ENCODE measurements at regions not wholly inside any gene's neighbourhood (a gene's known extent, or its start where the extent isn't known, plus 50 kb on each side); places are given as distances from the start of the nearest gene placed in this dataset.

- TF ChIP-seq CTCF (IDR thresholded peaks at IDR 0.05) (no peak), POLR2AphosphoS5 (IDR thresholded peaks at IDR 0.05; ENCODE audit: low read depth, low read length) (no peak), MEF2A (IDR thresholded peaks at IDR 0.05; ENCODE audit: borderline replicate concordance, low read depth) (no peak), MXI1 (IDR thresholded peaks at IDR 0.05; ENCODE audit: low read depth, low read length) (no peak), RAD21 (IDR thresholded peaks at IDR 0.05; ENCODE audit: low read length) (no peak), RCOR1 (IDR thresholded peaks at IDR 0.05; ENCODE audit: low read length) (no peak), PBX3 (IDR thresholded peaks at IDR 0.05) (no peak), REST (IDR thresholded peaks at IDR 0.05; ENCODE audit: low read depth, low read length) (no peak), USF2 (IDR thresholded peaks at IDR 0.05; ENCODE audit: borderline replicate concordance, low read depth, low read length) (no peak), SMC3 (IDR thresholded peaks at IDR 0.05; ENCODE audit: low read depth, low read length) (no peak), GABPA (IDR thresholded peaks at IDR 0.05; ENCODE audit: low read depth) (no peak), IRF3 (IDR thresholded peaks at IDR 0.05; ENCODE audit: low read depth, low read length) (no peak), NFIC (IDR thresholded peaks at IDR 0.05; ENCODE audit: borderline replicate concordance) (no peak), TCF12 (IDR thresholded peaks at IDR 0.05) (no peak)
- no peaks in the 10 kb centered on the region for H3K27me3 ChIP-seq (ENCODE audit: insufficient read depth)
- DNase-seq: no peak
- H3K9ac ChIP-seq: no peak overlapping the region
- H3K4me2 ChIP-seq: no peak overlapping the region
- no peaks in the 10 kb centered on the region for H3K36me3 ChIP-seq (replicated peaks in 1 of 2; ENCODE audit: control insufficient read depth in 1 of 2, insufficient read depth in 2 of 2, low read length in 1 of 2)
- no peak overlapping the region for H2AFZ ChIP-seq (ENCODE audit: low read depth)
- H3K4me3 ChIP-seq (ENCODE audit: low read depth in 2 of 2, low read length in 1 of 2): no peak overlapping the region
- ChIA-PET POLR2A (no interaction called here), CTCF (interaction anchor here (3.8 kb wide), 1 partner anchor 12 kb away, joined by 22 read pairs; no protein-coding TSS in a partner anchor)
- H3K79me2 ChIP-seq (ENCODE audit: insufficient read depth): no peaks in the 10 kb centered on the region
- peaks cover 0 to 4% of the 10 kb centered on the region in 2 experiments; a peak in 1 of 4 replicates for H3K4me1 ChIP-seq (ENCODE audit: control insufficient read depth in 1 of 2, insufficient read depth in 2 of 2, low read depth in 1 of 2, low read length in 1 of 2)
- peaks cover 6% of the 10 kb centered on the region for H3F3A ChIP-seq (replicated peaks; ENCODE audit: insufficient read depth)
- no peaks in the 10 kb centered on the region for H3K9me2 ChIP-seq
- H4K20me1 ChIP-seq (ENCODE audit: insufficient read depth): no peaks in the 10 kb centered on the region
- H3K9me3 ChIP-seq: no peaks in the 10 kb centered on the region
- 66% methylated on average over 3 of the region's 3 CpGs for WGBS (ENCODE audit: low lambda C conversion rate)
- no peak overlapping the region for H3K27ac ChIP-seq (ENCODE audit: low read depth in 2 of 2, low read length in 1 of 2)
Measured at GRCh38 chr15:85277847-85278370, 102.5 kb upstream of the AKAP13 start.

Data from SK-N-SH (cell line).